Lower leg skin (tissue), 4 donors: ENCODE measurements at regions not wholly inside any gene's neighbourhood (a gene's known extent, or its start where the extent isn't known, plus 50 kb on each side); places are given as distances from the start of the nearest gene placed in this dataset.

ENCODE experiments used
- DNase-seq, 2 donors: peaks; one replicate each; pipeline ENCODE4 v3.0.0-alpha.2; 2019; ENCODE audit warnings: low spot score in 2 of 2
- H3K4me3 ChIP-seq: fragments of 200-600 bp; sonication (generic); 2 replicates; pipeline ENCODE4 v1.5.1; 2017; ENCODE audit warnings: mild to moderate bottlenecking, low read depth; ENCODE audit not compliant: poor library complexity, severe bottlenecking
- CTCF ChIP-seq, 3 donors: fragments of 450-650 bp; IDR thresholded peaks; one replicate each; pipeline ENCODE4 v1.5.1; 2016; ENCODE audit warnings: antibody characterized with exemption in 3 of 3, mild to moderate bottlenecking in 3 of 3, moderate library complexity in 2 of 3
- POLR2A ChIP-seq, 2 donors: fragments of 450-650 bp; IDR thresholded peaks; one replicate each; pipeline ENCODE4 v1.6.1; 2016 to 2017; ENCODE audit warnings: antibody characterized with exemption in 2 of 2, mild to moderate bottlenecking in 1 of 2, moderate library complexity in 1 of 2
- WGBS, 2 donors: methylation state at CpG; one replicate each; pipeline ENCODE4 v1.1.5; 2018; 5-methylcytosine and 5-hydroxymethylcytosine counted together
- intact Hi-C: fragments of 100-400 bp; cut with DNase I; formaldehyde crosslinking; loops from one replicate; pipeline ENCODE4 v1.15.0; 2023; ENCODE audit warnings: low total_unique reads

GRCh38 chr2:240374085-240374907 is 61.2 kb upstream of the GPC1 start:
- DNase-seq: no peak
- 38 to 45% methylated on average over 17 to 19 of the region's 22 CpGs for WGBS, 2 donors
- no peak for TF ChIP-seq POLR2A (IDR thresholded peaks at IDR 0.05)
- no peak for TF ChIP-seq CTCF (IDR thresholded peaks at IDR 0.05)
- intact Hi-C loops: no loop called here
- no peak overlapping the region for H3K4me3 ChIP-seq

- TF ChIP-seq POLR2A (IDR thresholded peaks at IDR 0.05): no peak
- TF ChIP-seq CTCF (IDR thresholded peaks at IDR 0.05): no peak
- WGBS, 2 donors: 94 to 97% methylated on average over 22 to 28 of the region's 28 CpGs
- intact Hi-C loops: no loop called here
- no peak overlapping the region for H3K4me3 ChIP-seq
- no peak for DNase-seq
Observed at GRCh38 chr2:240375024-240375645, 60.3 kb upstream of the GPC1 start.

- no peak for DNase-seq
- intact Hi-C loops: no loop called here
- 82 to 90% methylated on average over 11 to 12 of the region's 12 CpGs for WGBS, 2 donors
Observed at GRCh38 chr2:240376739-240377138, 58.7 kb upstream of the GPC1 start.

GRCh38 chr2:240377366-240377765 is 58.1 kb upstream of the GPC1 start:
- intact Hi-C loops: no loop called here
- 80 to 83% methylated on average over 10 of the region's 10 CpGs for WGBS, 2 donors
- no peak for DNase-seq
- H3K4me3 ChIP-seq: no peak overlapping the region
- TF ChIP-seq POLR2A (IDR thresholded peaks at IDR 0.05): no peak
- TF ChIP-seq CTCF (IDR thresholded peaks at IDR 0.05): no peak

More at GRCh38 chr2:240376739-240377138, 58.7 kb upstream of the GPC1 start:
- no peak overlapping the region for H3K4me3 ChIP-seq
- no peak for TF ChIP-seq CTCF (IDR thresholded peaks at IDR 0.05)
- TF ChIP-seq POLR2A (IDR thresholded peaks at IDR 0.05): no peak

- 63 to 69% methylated on average over 9 of the region's 9 CpGs for WGBS, 2 donors
- H3K4me3 ChIP-seq: no peak overlapping the region
- TF ChIP-seq CTCF (IDR thresholded peaks at IDR 0.05) (no peak), POLR2A (IDR thresholded peaks at IDR 0.05) (no peak)
- intact Hi-C loops: no loop called here
- no peak for DNase-seq
Observed at GRCh38 chr2:240379089-240379636, 56.3 kb upstream of the GPC1 start.
